ENCODE measurements at regions not wholly inside any gene's neighbourhood (a gene's known extent, or its start where the extent isn't known, plus 50 kb on each side); places are given as distances from the start of the nearest gene placed in this dataset. TPM values are rescaled to one million over a fixed set of nuclear protein-coding genes. Genes with fewer than 3 reads are reported as not detected.

DNA sequence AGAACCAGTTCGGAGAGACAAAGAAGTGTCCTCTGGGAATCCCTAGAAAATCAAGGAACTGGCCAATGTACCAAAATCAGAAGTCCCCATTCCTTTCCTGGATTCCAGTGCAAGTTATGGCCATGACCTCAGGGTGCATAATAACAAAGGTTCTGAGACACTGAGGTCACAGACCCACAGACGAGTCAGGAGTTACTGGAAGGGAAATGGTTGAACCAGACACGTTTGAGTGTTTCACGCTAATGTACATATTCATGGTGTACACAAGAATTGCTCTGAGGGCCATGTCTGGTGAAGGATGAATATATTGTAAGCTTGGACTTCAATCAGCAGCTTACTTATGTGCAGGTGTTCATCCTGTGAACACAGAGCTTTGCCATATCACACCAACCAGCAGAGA is 58.6 kb upstream of the KLHL29 start:
- Histone ChIP-seq H3K36me3 (no peaks in the 10 kb centered on the region), H3K4me1 (no peaks in the 10 kb centered on the region), H3K27ac (no peak overlapping the region), H3K9me3 (no peaks in the 10 kb centered on the region), H3K4me3 (no peak overlapping the region), H3K27me3 (no peaks in the 10 kb centered on the region)
- no peak for DNase-seq (ENCODE audit: extremely low spot score in 2 of 2)
- TF ChIP-seq, protein P1, sequence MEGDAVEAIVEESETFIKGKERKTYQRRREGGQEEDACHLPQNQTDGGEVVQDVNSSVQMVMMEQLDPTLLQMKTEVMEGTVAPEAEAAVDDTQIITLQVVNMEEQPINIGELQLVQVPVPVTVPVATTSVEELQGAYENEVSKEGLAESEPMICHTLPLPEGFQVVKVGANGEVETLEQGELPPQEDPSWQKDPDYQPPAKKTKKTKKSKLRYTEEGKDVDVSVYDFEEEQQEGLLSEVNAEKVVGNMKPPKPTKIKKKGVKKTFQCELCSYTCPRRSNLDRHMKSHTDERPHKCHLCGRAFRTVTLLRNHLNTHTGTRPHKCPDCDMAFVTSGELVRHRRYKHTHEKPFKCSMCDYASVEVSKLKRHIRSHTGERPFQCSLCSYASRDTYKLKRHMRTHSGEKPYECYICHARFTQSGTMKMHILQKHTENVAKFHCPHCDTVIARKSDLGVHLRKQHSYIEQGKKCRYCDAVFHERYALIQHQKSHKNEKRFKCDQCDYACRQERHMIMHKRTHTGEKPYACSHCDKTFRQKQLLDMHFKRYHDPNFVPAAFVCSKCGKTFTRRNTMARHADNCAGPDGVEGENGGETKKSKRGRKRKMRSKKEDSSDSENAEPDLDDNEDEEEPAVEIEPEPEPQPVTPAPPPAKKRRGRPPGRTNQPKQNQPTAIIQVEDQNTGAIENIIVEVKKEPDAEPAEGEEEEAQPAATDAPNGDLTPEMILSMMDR (IDR thresholded peaks at IDR 0.05): no peak
- TF ChIP-seq POLR2A (IDR thresholded peaks at IDR 0.05) (no peak), POLR2AphosphoS5 (IDR thresholded peaks at IDR 0.05; ENCODE audit: insufficient read depth in 1 of 2, low read depth in 1 of 2) (no peak)
- intact Hi-C loops (cut with DNase I): no loop called here

- TF ChIP-seq POLR2AphosphoS5 (IDR thresholded peaks at IDR 0.05; ENCODE audit: insufficient read depth in 1 of 2, low read depth in 1 of 2): no peak
- TF ChIP-seq, protein P1 (IDR thresholded peaks at IDR 0.05): no peak
- no peak for TF ChIP-seq POLR2A (IDR thresholded peaks at IDR 0.05)
- intact Hi-C loops (cut with DNase I): no loop called here
These were observed 57.6 kb upstream of the KLHL29 start for GRCh38 chr2:23327416-23327815.

GRCh38 chr2:23327887-23328286 is 57.1 kb upstream of the KLHL29 start:
- no peaks in the 10 kb centered on the region for H3K9me3 ChIP-seq
- H3K27ac ChIP-seq: no peak overlapping the region
- TF ChIP-seq POLR2A (IDR thresholded peaks at IDR 0.05) (no peak), POLR2AphosphoS5 (IDR thresholded peaks at IDR 0.05; ENCODE audit: insufficient read depth in 1 of 2, low read depth in 1 of 2) (no peak)
- TF ChIP-seq, protein P1 (IDR thresholded peaks at IDR 0.05): no peak
- H3K4me3 ChIP-seq: no peak overlapping the region
- intact Hi-C loops (cut with DNase I): no loop called here
- no peak for DNase-seq (ENCODE audit: extremely low spot score in 2 of 2)
- H3K4me1 ChIP-seq: no peaks in the 10 kb centered on the region
- H3K27me3 ChIP-seq: no peaks in the 10 kb centered on the region
- no peaks in the 10 kb centered on the region for H3K36me3 ChIP-seq

More at GRCh38 chr2:23327416-23327815, 57.6 kb upstream of the KLHL29 start:
- no peaks in the 10 kb centered on the region for H3K27me3 ChIP-seq
- H3K36me3 ChIP-seq: no peaks in the 10 kb centered on the region
- H3K27ac ChIP-seq: no peak overlapping the region
- no peaks in the 10 kb centered on the region for H3K9me3 ChIP-seq
- H3K4me3 ChIP-seq: no peak overlapping the region
- DNase-seq (ENCODE audit: extremely low spot score in 2 of 2): no peak
- no peaks in the 10 kb centered on the region for H3K4me1 ChIP-seq

- Histone ChIP-seq H3K27ac (no peak overlapping the region), H3K9me3 (no peaks in the 10 kb centered on the region), H3K4me1 (no peaks in the 10 kb centered on the region), H3K36me3 (no peaks in the 10 kb centered on the region), H3K27me3 (no peaks in the 10 kb centered on the region), H3K4me3 (no peak overlapping the region)
- intact Hi-C loops (cut with DNase I): no loop called here
- TF ChIP-seq POLR2AphosphoS5 (IDR thresholded peaks at IDR 0.05; ENCODE audit: insufficient read depth in 1 of 2, low read depth in 1 of 2): no peak
- no peak for DNase-seq (ENCODE audit: extremely low spot score in 2 of 2)
These were observed 54.8 kb upstream of the KLHL29 start for GRCh38 chr2:23330214-23330613.

Small RNAs in the stretch of these regions (small RNA-seq; reads per million reads assigned to genes)
- gene AC099799.1: not detected
- not detected for gene RN7SL117P
- not detected for gene RNA5SP87

All from vagina (tissue), 2 donors.